Fibroblast of the aortic adventitia (primary cell): ENCODE measurements at regions not wholly inside any gene's neighbourhood (a gene's known extent, or its start where the extent isn't known, plus 50 kb on each side); places are given as distances from the start of the nearest gene placed in this dataset.

Experiments
- DNase-seq: peaks from one replicate; pipeline ENCODE4 v3.0.0-alpha.2; 2010; ENCODE audit warnings: low read depth
- H3K4me3 ChIP-seq: 2 replicates; pipeline ENCODE4 v1.5.1; 2011; ENCODE audit warnings: low read depth, mild to moderate bottlenecking, control low read depth, low read length, moderate library complexity
- TF ChIP-seq, protein P1 (sequence below): IDR thresholded peaks from 2 replicates; pipeline ENCODE4 v1.5.1; 2011; ENCODE audit warnings: mild to moderate bottlenecking, low read length, control low read depth, inconsistent platforms; ENCODE audit not compliant: insufficient read depth

DNA sequence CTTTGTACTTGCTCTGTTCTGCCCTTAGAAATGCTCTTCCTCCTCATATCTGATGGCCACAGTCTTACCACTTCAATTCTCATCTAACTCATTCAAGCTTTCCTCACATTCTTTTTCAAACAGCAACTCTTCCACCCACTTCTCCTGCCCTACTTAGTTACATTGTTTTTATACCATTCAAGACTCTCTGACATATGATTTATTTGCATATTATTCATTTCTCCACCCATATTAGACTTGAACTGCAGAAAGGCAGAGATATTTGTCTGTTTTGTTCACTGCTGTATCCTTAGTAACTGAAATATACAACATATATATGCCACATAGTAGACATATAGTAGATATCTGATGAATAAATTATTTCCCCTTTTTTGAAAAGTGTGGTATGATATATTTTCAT is 95.5 kb upstream of the DCN start:
- TF ChIP-seq, protein P1, sequence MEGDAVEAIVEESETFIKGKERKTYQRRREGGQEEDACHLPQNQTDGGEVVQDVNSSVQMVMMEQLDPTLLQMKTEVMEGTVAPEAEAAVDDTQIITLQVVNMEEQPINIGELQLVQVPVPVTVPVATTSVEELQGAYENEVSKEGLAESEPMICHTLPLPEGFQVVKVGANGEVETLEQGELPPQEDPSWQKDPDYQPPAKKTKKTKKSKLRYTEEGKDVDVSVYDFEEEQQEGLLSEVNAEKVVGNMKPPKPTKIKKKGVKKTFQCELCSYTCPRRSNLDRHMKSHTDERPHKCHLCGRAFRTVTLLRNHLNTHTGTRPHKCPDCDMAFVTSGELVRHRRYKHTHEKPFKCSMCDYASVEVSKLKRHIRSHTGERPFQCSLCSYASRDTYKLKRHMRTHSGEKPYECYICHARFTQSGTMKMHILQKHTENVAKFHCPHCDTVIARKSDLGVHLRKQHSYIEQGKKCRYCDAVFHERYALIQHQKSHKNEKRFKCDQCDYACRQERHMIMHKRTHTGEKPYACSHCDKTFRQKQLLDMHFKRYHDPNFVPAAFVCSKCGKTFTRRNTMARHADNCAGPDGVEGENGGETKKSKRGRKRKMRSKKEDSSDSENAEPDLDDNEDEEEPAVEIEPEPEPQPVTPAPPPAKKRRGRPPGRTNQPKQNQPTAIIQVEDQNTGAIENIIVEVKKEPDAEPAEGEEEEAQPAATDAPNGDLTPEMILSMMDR: no peak
- DNase-seq: no peak
- H3K4me3 ChIP-seq: no peak overlapping the region

DNA sequence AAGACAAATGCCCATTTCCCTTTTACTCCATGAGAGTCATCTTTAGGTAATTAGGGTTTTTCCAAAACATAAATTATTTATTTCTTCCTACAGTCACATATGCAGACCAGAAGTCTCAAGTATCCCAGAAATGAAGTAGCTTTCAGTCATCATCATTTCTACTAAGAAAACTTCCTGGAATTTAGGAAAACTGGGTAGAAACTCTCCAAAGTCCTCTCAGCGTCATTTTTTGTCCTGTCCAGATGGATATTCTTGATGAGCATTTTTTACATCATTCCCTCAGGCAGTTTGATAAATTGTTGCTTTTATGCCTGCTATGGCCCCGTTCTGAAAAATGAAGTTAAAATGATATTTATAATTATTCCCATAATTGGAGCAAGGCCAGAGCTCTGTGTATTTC is 93.9 kb upstream of the DCN start:
- DNase-seq: peak; percentile 4
- H3K4me3 ChIP-seq: no peak overlapping the region
- TF ChIP-seq, protein P1: no peak

DNA sequence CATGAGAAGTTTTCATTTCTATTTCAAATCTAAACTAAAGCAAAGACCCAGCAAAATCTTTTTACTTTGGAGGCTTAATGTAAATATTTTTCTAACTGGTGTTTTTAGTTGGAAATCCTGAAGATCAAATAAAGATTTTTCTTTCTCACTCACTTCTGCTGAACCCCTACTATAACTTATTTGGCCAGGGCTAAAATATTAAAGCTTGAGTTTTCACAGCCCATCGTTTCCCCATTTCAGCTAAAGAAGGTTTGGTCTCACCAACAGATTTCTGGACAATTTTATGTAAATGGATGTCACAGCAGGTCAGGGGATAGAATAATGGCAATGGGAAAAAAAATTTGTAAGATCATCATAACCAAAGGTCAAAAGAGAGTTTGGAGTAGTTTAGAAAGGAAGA is 92.7 kb upstream of the DCN start:
- TF ChIP-seq, protein P1: no peak
- no peak overlapping the region for H3K4me3 ChIP-seq

DNA sequence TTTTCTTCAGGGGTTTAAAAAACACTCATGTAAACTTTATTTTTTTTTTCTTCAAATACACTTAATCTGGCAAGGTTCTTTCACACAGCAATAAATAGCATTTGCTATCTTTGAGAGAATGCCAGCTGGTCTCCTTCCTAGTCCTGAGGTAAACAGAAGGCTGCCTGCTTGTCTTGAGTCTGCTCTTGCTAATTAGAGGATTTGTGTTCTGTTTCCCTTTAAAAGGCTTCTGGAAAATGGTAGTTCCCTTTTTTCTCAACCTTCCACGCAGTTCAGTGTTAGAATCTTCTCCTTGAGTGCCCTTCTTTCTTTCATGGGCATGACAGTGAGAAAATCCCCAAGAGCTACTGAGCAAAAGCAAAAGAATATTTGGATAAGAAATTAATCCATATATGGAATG is 92.3 kb upstream of the DCN start:
- TF ChIP-seq, protein P1: no peak
- no peak overlapping the region for H3K4me3 ChIP-seq
- peak; percentile 76 for DNase-seq

More for the DNA sequence above, 92.7 kb upstream of the DCN start:
- DNase-seq: no peak

DNA sequence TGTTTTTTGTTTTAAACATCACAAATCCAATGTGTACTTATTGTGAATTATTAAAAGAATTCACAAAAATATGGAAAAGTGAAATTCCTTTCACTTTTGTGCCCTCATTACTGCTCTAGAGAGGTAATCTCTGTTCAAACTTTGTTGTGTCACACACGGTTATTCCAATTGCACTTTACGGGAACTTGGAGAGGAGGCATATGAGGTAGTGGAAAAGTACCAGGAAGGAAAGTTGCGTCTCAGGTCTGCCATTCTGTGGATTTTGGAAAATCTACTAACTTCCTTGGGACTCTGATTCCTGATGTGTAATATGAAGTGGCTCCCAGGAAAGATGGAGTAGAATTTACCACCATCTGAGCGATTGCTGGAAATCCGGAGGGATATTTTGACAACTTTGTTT is 90.9 kb upstream of the DCN start:
- H3K4me3 ChIP-seq: no peak overlapping the region
- TF ChIP-seq, protein P1: no peak
- no peak for DNase-seq

DNA sequence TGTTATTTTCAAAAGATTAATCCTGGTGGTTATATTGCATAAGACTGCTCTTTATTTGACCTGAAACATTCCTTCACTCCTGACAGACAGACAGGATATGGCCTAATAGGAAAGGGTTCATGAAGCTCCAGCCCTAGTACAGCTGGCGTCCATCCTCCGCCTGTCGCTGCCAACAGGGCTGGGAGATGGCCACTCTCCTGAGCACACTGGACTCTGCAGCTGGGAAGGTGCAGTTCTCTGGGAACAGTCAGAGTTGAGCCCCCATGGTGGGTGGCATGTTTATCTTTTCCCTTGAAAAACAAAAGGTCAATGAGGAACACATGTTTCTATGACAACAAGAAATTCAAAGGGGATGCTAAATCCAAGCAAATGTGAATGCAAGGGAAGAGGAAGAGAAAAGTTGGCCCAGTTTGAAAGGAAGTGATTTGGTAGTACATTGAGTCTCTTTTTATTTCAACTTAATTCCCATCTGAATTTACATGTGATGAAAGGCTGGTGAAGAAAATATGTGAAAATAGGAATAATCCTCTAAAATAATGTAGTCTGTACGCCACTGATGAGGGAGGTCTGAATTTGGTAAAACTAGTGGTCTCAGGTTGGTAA is 89.9 kb upstream of the DCN start:
- TF ChIP-seq, protein P1: no peak
- peak; percentile 27 for DNase-seq
- no peak overlapping the region for H3K4me3 ChIP-seq

DNA sequence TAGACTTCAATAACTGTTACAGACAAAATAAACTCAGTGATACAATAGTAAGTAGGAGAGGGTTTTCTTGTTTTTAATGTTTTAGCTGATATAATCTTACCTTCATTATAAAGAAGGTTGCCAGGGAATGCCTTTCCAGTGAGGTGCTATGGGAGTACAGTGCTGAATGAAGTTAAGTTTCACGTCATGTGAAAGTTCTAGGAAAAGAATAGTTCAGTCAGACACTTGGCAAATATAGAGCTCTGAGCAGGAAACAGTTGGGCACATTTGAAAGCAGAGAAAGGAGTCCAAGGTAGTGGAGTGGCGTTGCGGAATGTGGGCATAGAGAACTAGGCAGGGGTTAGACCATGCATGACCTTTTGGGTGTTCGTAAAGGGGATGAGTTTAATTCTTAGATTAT is 88.6 kb upstream of the DCN start:
- DNase-seq: peak; percentile 29
- no peak overlapping the region for H3K4me3 ChIP-seq
- TF ChIP-seq, protein P1: no peak
